Jurkat, Clone E6-1 (cell line): ENCODE measurements at regions not wholly inside any gene's neighbourhood (a gene's known extent, or its start where the extent isn't known, plus 50 kb on each side); places are given as distances from the start of the nearest gene placed in this dataset.
"Not testable (repeated sequence)": the region's sequence is repeated elsewhere in the genome, so short reads cannot be mapped to it uniquely, and the experiment has no call there.

Source experiments
- DNase-seq: peaks from one replicate; pipeline ENCODE4 v3.0.0-alpha.2; 2011; ENCODE audit warnings: low read depth, low spot score
- H3K4me3 ChIP-seq: 2 replicates; pipeline ENCODE4 v1.5.1; 2011; ENCODE audit warnings: mild to moderate bottlenecking, low read length, control low read depth, moderate library complexity

DNA sequence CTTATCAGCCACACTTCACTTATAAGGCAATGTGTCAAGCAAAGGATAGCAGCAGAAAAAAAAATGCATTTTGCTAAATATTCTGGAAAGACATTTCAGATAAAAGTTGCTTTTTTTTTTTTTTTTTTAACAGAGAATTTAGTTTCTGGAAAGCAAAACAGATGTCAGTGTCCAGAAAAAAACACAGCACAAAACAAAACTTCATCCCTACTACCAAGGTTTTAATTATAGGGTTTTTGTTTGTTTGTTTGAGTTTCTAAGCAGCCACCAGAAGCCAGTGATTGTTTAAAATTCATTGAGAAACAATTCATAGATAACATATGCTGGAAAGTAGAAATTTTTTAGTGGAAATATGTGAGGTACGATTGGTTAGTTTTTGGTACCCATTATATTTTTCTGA is 1202.7 kb downstream of the OTOL1 start:
- DNase-seq = no peak
- no peak overlapping the region for H3K4me3 ChIP-seq

DNA sequence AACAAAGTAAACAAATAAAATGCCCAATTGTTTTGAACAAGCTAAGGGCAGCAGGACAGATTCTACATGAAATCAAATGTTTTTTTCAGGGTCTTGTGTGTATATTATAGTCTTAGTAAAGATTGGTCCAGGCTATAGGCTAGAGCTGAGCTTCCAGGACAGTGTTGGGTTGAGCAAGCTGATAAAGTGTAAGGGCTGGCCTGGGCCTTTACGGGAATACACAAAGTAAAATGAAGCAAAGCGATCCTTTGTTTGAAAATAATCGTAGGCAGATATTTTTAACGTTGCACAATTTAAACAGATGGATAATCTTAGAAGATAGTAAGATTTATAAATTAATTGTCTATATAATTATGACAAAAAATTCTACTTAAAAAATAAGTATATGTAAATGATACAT is 1204.6 kb downstream of the OTOL1 start:
- H3K4me3 ChIP-seq = no peak overlapping the region
- DNase-seq = no peak

DNA sequence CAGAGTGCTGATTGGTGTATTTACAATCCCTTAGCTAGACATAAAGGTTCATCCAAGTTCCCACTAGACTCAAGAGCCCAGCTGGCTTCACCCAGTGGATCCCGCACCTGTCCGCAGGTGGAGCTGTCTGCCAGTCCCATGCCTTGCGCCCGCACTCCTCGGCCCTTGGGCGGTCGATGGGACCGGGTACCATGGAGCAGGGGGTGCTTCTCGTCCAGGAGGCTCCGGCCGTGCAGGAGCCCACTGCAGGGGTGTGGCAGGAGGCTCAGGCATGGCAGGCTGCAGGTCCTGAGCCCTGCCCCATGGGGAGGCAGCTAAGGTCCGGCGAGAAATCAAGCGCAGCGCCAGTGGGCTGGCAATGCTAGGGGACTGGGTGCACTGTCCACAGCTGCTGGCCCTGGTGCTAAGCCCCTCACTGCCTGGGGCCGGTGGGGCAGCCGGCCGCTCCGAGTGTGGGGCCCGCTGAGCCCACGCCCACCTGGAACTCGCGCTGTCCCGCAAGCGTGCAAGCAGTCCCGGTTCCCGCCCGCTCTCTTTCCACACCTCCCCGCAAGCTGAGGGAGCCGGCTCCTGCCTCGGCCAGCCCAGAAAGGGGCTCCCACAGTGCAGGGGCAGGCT is 1206.3 kb downstream of the OTOL1 start:
- no peak overlapping the region for H3K4me3 ChIP-seq
- no peak for DNase-seq

DNA sequence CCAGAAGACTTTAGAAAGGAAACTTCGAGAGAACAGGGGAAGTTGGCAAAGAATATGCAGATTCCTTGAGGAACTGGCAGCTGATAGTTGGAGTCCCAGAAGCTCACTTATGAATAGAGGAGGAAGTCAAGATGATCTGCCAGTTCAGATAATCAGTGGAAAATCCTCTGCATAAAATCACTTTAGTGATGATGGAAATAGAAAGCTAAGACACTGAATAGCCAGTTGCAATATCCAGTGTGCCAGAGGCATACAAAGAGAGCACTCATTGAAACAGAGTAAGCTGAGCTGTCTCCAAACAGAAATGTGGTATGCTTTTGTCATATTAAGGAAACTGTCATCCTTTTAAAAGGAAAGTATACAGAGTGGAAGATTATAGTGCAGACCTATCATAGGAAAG is 1207.6 kb downstream of the OTOL1 start:
- DNase-seq = no peak

DNA sequence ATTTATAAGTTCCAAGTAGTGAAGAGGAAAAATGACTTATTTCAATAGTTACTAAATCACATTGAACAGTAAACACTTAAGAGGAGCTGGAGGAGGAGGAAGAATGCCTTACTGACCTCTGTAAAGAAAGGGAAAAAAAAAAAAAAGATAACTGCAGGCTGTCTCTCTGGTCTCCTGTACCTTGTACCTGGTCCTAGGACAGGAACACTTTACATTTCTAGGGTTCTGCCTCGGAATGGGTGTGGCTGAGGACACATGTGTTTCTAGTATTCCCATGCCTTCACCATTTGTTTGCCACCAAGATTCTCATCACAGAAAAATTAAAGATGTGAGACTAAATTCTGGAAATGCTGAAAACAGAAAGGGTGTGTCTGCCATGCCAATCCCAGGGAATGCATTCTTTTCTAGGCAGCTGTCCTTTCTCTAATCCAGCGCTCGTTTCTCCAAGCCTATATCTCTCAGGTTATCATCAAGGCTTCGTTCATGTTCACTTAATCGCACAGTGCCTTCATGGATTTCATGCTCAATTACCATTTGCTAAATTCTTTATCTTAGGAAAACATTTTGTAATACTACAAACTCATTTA is 1208.3 kb downstream of the OTOL1 start:
- DNase-seq = no peak
- H3K4me3 ChIP-seq = no peak overlapping the region

More for the DNA sequence above, 1207.6 kb downstream of the OTOL1 start:
- no peak overlapping the region for H3K4me3 ChIP-seq

DNA sequence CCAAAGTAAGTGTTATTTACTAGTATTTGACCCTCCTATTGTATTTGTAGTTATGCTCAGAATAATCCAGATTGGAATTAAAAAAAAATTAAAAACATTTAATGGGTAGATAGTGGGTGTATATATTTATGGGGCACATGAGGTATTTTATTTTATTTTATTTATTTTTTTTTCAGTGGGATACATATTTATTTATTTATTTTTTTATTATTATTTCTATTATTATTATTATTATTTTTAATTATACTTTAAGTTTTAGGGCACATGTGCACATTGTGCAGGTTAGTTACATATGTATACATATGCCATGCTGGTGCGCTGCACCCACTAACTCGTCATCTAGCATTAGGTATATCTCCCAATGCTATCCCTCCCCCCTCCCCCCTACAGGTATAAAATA is 1211.8 kb downstream of the OTOL1 start:
- DNase-seq, H3K4me3 ChIP-seq: not testable (repeated sequence)

DNA sequence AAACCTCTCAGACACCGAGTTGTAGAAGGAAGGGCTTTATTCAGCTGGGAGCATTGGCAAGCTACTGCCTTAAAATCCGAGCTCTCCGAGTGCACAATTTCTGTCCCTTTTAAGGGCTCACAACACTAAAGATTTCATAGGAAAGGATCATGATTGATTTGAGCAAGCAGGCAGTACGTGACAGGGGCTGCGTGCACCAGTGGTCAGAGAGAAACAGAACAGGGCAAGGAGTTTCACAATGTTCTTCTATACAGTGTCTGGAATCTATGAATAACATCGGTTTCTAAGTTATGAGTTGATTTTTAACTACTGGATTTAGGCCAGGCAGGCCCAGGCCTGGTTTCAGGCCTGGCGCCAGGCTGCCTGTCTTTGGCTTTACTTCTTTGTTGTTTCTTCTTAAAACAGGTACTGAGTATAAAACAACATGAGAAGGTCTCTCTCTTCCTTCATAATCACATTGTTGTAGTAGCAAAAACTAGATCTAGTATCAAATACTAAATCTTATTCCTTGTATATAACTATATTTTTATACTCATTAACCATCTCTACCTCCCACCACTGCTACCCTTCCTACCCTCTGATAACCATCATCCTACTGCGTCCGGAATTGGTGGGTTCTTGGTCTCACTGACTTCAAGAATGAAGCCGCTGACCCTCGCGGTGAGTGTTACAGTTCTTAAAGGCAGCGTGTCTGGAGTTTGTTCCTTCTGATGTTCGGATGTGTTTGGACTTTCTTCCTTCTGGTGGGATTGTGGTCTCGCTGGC is 1212.5 kb downstream of the OTOL1 start:
- not testable (repeated sequence) for DNase-seq, H3K4me3 ChIP-seq

DNA sequence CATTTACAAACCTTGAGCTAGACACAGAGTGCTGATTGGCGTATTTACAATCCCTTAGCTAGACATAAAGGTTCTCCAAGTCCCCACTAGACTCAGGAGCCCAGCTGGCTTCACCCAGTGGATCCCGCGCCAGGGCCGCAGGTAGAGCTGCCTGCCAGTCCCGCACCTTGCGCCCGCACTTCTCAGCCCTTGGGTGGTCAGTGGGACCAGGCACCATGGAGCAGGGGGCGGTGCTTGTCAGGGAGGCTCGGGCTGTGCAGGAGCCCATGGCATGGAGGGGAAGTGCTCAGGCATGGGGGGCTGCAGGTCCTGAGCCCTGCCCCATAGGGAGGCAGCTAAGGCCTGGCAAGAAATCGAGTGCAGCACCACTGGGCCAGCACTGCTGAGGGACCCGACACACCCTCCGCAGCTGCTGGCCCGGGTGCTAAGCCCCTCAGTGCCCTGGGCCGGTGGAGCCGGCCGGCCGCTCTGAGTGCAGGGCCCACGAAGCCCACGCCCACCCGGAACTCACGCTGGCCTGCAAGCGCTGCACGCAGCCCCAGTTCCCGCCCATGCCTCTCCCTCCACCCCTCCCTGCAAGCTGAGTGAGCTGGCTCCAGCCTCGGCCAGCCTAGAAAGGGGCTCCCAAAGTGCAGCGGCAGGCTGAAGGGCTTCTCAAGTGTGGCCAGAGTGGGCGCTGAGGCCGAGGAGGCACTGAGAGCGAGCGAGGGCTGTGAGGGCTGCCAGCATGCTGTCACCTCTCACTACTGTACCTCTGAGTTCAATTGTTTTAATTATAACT is 1213.9 kb downstream of the OTOL1 start:
- DNase-seq = no peak
- no peak overlapping the region for H3K4me3 ChIP-seq

DNA sequence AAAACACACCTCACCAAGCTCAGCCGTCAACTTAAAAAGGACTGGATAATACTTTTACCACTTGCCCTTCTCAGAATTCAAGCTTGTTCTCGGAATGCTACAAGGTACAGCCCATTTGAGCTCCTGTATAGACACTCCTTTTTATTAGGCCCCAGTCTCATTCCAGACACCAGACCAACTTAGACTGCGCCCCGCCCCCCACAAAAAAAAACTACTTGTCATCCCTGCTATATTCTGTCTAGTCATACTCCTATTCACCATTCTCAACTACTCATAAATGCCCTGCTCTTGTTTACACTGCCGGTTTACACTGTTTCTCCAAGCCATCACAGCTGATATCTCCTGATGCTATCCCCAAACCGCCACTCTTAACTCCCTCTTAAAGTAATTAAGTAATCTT is 1220.5 kb downstream of the OTOL1 start:
- DNase-seq, H3K4me3 ChIP-seq: not testable (repeated sequence)

DNA sequence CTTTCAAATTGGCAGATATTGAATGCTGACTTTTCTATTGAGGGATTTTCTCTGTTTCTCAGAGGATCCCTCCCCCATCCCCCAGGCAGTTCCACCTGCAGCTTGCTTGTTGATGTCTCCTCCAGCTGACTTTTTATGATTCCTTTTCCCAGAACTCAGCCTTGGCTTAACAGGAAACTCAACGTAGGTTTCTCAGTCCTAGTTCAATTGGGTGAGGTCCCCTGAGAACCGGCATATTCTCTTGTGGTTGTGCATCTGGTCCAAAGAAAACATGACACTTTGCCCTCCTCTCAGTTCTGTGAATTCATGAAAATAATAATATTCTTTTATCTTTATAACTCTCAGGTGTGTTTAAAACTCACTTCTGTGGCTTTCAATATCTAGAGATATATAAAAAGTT is 1222.1 kb downstream of the OTOL1 start:
- H3K4me3 ChIP-seq = no peak overlapping the region
- no peak for DNase-seq

DNA sequence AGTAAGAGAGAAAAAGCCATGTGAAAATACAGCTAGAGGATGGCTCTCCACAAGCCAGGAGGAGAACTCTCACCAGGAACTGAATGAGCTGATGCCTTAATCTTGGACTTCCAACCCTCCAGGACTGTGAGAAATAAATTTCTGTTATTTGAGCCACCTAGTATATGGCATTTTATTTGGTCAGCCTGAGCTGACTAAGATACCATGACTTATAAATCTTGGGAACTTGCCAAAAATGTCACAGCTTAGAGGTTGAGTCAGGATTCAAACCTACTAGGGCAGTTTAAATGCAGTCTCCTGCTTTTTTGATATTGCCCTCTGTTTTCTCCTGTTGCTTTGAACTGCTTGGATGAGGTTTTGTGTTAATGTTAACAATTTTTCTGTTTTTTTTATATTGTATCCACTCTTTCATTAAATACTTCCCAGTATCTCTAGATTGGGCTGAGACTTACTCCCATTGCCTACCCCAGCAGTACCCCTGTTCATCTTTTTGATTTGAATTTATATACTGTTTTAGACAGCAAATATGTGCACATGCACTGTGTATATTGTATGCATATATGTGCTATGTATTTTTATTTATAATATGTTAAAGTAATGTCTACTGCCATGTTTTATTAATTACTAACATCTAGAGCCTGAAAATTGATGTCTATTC is 1223.2 kb downstream of the OTOL1 start:
- DNase-seq = no peak
- no peak overlapping the region for H3K4me3 ChIP-seq

DNA sequence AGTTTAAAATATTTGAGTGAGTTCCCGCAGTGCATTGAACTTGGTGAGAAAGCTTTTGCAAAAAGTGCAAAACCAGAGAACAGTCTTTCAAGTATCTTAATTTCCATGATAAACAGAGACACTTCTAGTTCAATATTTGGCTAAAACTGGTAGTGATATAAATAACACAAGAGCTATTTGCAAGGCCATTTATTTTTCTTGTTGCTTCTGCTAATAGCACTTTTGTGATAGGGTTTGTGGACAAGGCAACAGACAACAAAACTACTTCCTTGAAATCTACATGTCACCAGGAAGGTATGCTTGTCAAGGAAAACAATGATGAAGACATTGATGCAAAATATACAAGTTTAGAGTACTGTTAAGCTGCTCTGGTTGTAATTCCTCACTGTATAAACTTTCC is 1225.1 kb downstream of the OTOL1 start:
- no peak overlapping the region for H3K4me3 ChIP-seq
- no peak for DNase-seq

DNA sequence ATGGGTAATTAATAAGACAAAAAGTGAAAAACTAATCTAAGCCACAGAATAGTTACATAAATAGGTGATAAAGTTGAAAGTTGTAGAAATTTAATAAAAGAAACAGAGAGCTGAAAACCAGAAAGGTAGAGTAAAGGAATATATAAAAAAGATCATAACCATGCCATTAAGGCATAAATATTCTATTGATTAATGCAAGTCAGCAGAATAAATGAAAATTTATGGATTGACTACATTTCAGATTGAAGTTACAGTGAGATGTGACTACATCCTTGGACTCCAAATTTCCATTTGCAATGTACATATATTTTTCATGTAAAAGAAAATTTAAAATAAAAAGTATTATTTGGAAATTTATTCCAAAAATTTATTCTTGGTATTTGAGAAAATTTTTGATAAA is 1225.7 kb downstream of the OTOL1 start:
- no peak overlapping the region for H3K4me3 ChIP-seq

DNA sequence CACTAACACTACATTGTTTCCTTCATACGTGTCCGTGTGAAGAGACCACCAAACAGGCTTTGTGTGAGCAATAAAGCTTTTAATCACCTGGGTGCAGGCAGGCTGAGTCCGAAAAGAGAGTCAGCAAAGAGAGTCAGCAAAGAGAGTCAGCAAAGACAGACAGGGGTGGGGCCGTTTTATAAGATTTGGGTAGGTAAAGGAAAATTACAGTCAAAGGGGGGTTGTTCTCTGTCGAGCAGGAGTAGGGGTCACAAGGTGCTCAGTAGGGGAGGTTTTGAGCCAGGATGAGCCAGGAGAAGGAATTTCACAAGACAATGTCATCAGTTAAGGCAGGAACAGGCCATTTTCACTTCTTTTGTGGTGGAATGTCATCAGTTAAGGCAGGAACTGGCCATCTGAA is 1226.2 kb downstream of the OTOL1 start:
- not testable (repeated sequence) for H3K4me3 ChIP-seq, DNase-seq

More for the DNA sequence above, 1225.7 kb downstream of the OTOL1 start:
- no peak for DNase-seq

DNA sequence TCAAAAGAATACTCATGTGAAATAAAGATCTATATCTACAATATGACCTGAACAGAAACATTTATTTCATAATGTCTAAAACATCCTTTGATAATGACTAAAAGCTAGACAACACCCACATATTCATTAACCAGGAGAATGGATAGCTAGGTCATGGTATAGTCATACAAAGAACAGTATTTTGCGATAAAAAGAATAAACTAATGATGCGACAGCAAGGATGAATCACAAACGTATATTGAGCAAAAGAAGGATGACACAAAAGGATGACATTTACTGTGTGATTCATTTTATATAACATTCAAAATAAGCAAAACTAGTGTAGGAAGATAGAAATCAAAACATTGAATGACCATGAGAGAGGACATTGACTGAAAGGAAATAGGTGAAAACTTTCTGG is 1233.1 kb downstream of the OTOL1 start:
- no peak overlapping the region for H3K4me3 ChIP-seq
- no peak for DNase-seq

DNA sequence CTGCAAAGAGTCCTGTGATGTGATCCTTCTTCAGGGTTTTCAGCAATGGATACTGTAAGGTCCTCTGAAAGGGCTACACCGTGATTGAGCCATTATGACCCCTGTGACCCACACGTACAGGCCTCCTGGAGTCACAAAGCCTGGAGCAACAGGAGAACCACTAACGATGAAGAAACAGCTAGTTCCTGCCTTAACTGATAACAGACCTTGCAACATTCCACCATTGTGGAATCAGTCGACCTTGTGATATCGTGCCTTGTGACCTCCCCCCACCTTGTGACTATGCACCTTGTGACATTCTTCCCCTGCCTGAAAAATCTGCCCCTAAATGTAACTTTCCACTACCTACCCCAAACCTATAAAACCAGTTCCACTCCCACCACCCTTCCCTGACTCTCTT is 1235.4 kb downstream of the OTOL1 start:
- H3K4me3 ChIP-seq, DNase-seq: not testable (repeated sequence)

DNA sequence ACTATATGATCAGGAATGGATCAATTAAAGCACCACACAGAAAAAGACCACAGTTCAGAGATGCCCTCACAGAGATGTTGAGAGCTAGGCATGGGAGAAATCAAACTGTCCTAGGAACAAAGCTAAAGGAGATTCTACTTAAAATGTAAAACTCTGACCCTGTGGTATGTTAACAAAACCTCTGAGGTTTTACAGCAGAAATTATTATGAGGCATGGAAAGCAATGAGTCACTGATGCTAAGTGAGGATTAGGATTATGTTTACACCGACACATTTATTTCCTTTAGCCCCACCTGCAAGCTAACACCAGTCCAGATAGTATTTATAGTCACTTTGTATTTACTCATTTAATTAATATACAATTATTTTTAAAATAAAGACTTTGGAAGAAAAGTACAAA is 1242.2 kb downstream of the OTOL1 start:
- H3K4me3 ChIP-seq = no peak overlapping the region
- DNase-seq = no peak

DNA sequence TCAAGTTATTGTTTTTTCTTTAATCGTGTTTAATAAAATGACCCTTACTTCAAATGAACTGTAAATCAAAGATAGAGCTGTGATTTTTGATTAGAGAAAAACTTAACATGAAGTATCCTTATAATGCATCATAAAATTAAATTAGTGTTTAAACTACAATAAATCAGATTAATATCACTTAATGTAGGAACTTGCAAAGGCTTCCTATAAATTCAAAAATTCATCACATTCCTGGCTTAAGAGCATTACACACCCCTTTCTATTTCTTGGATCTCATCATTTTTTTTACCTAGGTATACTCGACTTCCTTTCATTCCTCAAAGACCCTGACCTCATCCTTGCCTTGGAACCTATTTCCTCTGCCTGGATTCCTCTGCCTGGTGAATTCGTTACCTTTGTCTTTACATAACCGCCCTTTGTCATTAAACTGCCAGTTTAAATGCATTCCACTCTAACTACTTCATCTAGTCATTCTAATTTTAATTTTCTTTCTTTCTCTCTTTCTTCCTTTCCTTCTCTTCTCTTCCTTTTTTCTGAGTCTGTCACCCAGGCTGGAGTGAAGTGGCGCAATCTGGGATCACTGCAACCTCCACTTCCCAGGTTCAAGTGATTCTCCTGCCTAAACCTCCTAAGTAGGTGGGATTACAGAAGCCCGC is 1244.5 kb downstream of the OTOL1 start:
- DNase-seq = no peak
- H3K4me3 ChIP-seq = no peak overlapping the region

DNA sequence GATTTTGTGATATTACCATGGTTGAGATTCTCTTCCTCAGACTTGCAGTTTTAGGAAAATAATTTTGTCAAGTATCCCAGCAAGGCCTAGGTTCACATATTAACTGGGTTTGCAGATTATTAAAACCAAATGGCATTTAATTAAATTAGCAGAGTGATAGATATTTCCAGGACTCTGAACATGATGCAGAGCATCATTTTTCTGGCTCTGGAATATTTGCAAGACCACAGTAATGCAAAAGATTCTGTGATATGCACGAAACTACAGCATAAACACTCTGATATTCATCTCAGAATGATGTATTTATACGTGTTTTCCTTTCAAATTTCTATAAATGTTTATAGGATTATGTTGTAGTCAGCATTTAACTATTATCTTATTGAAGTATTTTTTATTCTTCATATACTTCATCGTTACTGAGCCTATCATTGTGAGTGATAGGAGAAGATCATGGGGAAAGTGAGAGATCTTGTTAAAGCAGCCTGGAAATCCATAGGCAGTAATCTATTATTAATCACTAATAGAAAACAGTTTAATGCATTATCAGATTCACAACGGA is 1245.6 kb downstream of the OTOL1 start:
- DNase-seq = no peak
- no peak overlapping the region for H3K4me3 ChIP-seq
